Astrocyte (in vitro differentiated cells and primary cell): ENCODE measurements at regions not wholly inside any gene's neighbourhood (a gene's known extent, or its start where the extent isn't known, plus 50 kb on each side); places are given as distances from the start of the nearest gene placed in this dataset.

Experiments used
- CTCF ChIP-seq: IDR thresholded peaks from 2 replicates; pipeline ENCODE4 v1.5.1; 2011; ENCODE audit warnings: low read depth, mild to moderate bottlenecking, inconsistent platforms, low read length, moderate library complexity; ENCODE audit not compliant: insufficient read depth
- EZH2 ChIP-seq: IDR thresholded peaks from 2 replicates; pipeline ENCODE4 v1.6.1; 2012; ENCODE audit warnings: mild to moderate bottlenecking, low read length, inconsistent platforms; ENCODE audit not compliant: insufficient read depth

DNA sequence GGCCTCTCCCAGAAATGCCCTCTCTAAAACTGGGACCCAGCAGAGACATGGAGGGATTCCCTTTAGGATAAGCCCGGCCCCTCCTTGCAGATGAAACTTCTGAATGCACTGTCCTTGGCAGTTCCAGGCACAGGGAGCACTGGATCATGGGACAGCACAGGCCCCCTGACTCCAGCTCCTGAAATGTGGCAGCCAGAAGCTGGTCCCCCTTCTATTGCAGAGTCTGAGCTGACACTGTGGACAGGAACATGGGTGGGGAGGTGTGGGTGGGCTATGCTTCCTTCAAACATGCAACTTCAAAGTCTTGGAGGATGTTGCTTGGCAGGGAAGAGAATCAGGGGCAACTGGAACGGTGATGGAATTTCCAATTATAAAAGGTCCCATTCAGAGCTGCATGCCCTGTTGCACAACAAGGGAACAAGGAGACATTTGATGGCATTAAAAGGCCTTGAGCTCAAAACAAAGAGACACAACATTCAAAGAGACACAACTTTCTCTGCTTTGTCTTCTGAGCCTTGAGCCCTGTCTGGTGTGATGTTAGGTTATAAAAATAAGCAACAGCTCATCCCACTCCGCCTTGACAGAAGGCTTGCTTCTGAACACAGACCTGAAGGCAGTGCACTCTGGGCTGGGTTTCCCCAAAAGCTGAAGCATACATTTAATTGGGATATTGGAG lies 239.0 kb downstream of the OSR1 start:
- TF ChIP-seq EZH2 (no peak), CTCF (no peak)
